ENCODE measurements at regions not wholly inside any gene's neighbourhood (a gene's known extent, or its start where the extent isn't known, plus 50 kb on each side); places are given as distances from the start of the nearest gene placed in this dataset.

- H3K27me3 ChIP-seq: no peaks in the 10 kb centered on the region
- H3K36me3 ChIP-seq: no peaks in the 10 kb centered on the region
- peak overlapping the region; percentile 15 to 82 for H3K27ac ChIP-seq
- H3K9me3 ChIP-seq: no peaks in the 10 kb centered on the region
- intact Hi-C loops (cut with DNase I): no loop called here
- peak overlapping the region in 1 of 2 donors; percentile 2 for H3K4me3 ChIP-seq
- DNase-seq (no peak), ATAC-seq (peak; percentile 34)
- peaks cover 14 to 76% of the 10 kb centered on the region in 2 donors for H3K4me1 ChIP-seq
- TF ChIP-seq CTCF (IDR thresholded peaks at IDR 0.05): no peak
Measured at GRCh38 chr1:108051631-108052377, 86.8 kb upstream of the VAV3 start.

GRCh38 chr1:108050911-108051629 lies 86.1 kb upstream of the VAV3 start:
- TF ChIP-seq CTCF (IDR thresholded peaks at IDR 0.05): no peak
- Histone ChIP-seq H3K4me3 (peak overlapping the region in 1 of 2 donors; percentile 10), H3K27me3 (no peaks in the 10 kb centered on the region), H3K27ac (peak overlapping the region; percentile 52 to 82), H3K36me3 (no peaks in the 10 kb centered on the region), H3K9me3 (no peaks in the 10 kb centered on the region), H3K4me1 (peaks cover 14 to 70% of the 10 kb centered on the region in 2 donors)
- ATAC-seq (peak; percentile 5), DNase-seq (peak in 1 of 4 donors; percentile 30)
- intact Hi-C loops (cut with DNase I): no loop called here

- Histone ChIP-seq H3K27me3 (no peaks in the 10 kb centered on the region), H3K36me3 (no peaks in the 10 kb centered on the region), H3K27ac (peak overlapping the region; percentile 52 to 82), H3K9me3 (no peaks in the 10 kb centered on the region), H3K4me3 (peak overlapping the region in 1 of 2 donors; percentile 10), H3K4me1 (peaks cover 14 to 68% of the 10 kb centered on the region in 2 donors)
- intact Hi-C loops (cut with DNase I): no loop called here
- DNase-seq (peak in 1 of 4 donors; percentile 60), ATAC-seq (peak; percentile 66)
- TF ChIP-seq CTCF (IDR thresholded peaks at IDR 0.05): no peak
Measured at GRCh38 chr1:108050158-108050557, 85.2 kb upstream of the VAV3 start.

- ATAC-seq (peak; percentile 42), DNase-seq (peak in 1 of 4 donors; percentile 56)
- H3K27ac ChIP-seq: peak overlapping the region in 1 of 2 donors; percentile 82
- peak; percentile 17 to 68 for TF ChIP-seq CTCF (IDR thresholded peaks at IDR 0.05)
- no peak overlapping the region for H3K4me3 ChIP-seq
- H3K4me1 ChIP-seq: peaks cover 14 to 60% of the 10 kb centered on the region in 2 donors
- H3K36me3 ChIP-seq: no peaks in the 10 kb centered on the region
- H3K27me3 ChIP-seq: no peaks in the 10 kb centered on the region
- H3K9me3 ChIP-seq: no peaks in the 10 kb centered on the region
- intact Hi-C loops (cut with DNase I): no loop called here
Measured at GRCh38 chr1:108049178-108049819, 84.3 kb upstream of the VAV3 start.
